Dermis microvascular lymphatic vessel endothelial cell (primary cell): ENCODE measurements at regions not wholly inside any gene's neighbourhood (a gene's known extent, or its start where the extent isn't known, plus 50 kb on each side); places are given as distances from the start of the nearest gene placed in this dataset.

Experiments used
- DNase-seq, 2 donors: peaks; one replicate each; pipeline versions ENCODE4 v3.0.0 to v3.0.0-alpha.2; 2010; ENCODE audit warnings: low read depth in 2 of 2

- no peak for DNase-seq
Measured at GRCh38 chr2:238985041-238985729, 137.3 kb downstream of the TWIST2 start.

GRCh38 chr2:238985931-238986446 is 138.1 kb downstream of the TWIST2 start:
- DNase-seq = no peak

DNA sequence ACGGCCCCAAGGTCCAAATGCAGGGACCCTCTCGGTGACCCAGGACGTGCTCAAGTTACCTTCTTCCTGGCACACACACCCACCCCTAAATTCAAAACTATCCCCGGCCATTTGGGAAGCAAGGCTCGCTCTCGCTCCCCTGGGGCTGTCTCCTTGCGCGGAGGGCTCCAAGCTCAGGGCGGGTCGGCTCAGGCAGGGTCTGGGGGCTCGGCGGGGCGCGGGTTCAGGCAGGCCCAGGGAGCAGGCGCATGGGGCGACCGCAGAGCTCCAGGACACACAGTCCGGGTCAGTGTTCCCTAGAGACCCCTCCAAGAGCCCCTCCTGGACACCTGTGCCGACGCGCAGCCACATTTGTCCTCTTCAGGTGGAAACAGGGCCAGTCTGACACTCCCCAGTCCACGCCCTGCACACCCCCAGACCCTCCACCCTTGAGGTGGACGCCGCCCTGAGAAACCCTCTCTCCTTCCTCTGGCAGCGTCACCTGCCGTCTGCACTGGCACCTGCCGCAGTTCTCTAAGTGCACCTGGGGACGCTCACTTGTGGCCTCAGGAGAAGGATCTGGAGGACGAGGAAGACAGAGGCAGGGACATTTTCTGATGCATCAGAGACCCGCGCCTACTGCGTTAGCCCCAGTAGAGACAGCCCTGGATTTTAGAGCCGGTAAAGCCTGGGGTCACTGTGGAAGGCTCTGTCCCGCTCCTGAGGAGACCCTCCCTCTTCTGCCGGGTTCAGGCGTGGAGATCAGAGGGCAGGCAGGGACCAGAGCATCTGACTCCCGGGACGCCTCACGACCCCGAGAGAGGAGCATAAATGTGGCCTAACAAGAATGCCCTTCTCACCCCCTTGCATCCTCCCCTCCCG is 138.8 kb downstream of the TWIST2 start:
- DNase-seq = no peak

GRCh38 chr2:238987352-238987981 is 139.6 kb downstream of the TWIST2 start:
- DNase-seq = no peak

DNA sequence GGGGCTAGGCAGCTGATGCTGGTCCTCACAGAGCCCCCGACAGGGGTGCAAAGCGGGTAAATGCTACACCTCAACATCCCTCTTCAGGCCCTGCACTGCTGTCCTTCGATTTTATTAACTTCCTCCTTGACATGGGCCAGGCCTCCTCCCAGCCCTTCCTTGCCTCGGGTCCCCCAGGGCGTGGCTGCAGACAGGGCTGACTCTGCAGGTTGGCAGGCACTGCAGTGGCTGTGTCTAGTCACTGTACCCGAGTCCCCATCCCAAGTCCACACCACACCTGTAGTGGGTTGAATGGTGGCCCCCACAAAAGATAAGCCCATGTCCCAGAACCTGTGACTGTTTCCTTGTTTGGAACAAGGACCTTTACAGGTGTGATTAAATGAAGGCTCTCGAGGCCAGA is 140.2 kb downstream of the TWIST2 start:
- DNase-seq = no peak

GRCh38 chr2:238988752-238989151 is 140.9 kb downstream of the TWIST2 start:
- no peak for DNase-seq

- DNase-seq = no peak
Measured at GRCh38 chr2:238989484-238989883, 141.6 kb downstream of the TWIST2 start.

- no peak for DNase-seq
Measured at GRCh38 chr2:238994432-238994831, 146.5 kb downstream of the TWIST2 start.

- DNase-seq = no peak
Measured at GRCh38 chr2:238994876-238995275, 147.0 kb downstream of the TWIST2 start.

DNA sequence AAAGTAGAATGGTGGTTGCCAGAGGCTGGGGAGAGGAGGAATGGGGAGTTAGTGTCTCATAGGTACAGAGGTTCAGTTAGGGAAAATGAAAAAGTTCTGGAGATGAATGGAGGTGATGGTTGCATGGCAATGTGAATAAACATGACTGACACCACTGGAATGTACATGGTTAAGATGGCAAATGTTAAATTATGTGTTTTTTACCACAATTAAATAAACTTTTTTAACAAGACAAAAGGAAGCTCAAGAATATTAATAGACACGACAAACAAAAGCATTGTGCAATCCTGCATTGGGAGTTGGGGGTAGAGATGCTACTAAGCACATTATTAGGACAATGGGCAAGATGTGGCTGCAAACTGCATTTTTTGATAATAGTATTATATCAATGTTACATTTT is 147.7 kb downstream of the TWIST2 start:
- DNase-seq = no peak

DNA sequence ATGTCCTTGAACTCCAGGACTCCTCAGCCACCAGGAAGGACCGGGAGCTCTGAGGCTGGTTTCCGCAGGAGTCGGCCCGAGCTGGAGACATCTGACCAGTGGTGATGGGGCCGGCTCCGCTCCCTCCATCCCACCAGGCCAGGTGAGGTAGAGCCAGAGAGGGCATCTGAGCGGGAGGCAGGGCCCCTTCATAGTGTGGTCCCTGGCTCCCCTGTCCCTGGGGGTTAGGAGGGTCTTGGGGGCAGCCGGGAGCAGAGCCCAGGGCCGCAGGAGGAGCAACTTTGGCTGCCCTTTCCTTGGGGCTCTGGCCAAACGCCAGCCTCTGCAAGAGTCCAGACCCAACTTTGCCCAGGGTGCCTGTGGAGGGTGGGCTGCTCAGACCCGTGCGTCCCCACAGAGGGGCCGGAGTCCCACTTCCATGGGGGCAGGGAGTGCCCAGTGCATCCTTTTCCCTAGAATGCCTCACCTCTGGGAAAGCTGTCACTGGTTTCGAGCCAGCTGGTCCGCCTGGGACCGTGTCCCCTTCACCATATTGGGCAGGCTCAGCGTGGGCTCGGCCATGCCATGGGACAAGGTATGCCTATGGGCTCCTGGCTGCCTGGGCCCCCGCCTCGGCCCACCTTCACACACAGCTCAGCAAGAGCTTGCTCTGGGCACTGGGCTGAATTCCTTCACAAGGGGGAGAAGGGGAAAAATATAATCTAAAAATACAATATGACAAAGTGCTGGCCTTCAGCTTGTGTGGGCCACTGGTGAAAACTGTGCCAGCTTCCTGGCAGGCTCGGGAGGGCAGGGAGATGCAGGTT is 148.6 kb downstream of the TWIST2 start:
- DNase-seq = no peak

DNA sequence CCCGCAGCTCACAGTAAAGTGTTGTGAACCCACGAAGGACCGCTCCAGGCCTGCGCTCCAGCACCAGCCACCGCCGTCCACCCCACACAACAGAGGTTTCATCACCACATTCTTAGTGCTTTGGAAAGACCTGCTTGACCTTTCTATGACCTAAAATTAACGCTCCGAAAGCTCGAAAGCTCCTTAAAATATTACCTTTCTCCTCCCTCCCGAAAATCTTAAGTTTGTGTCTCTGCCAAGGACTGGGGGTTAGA is 149.2 kb downstream of the TWIST2 start:
- no peak for DNase-seq

DNA sequence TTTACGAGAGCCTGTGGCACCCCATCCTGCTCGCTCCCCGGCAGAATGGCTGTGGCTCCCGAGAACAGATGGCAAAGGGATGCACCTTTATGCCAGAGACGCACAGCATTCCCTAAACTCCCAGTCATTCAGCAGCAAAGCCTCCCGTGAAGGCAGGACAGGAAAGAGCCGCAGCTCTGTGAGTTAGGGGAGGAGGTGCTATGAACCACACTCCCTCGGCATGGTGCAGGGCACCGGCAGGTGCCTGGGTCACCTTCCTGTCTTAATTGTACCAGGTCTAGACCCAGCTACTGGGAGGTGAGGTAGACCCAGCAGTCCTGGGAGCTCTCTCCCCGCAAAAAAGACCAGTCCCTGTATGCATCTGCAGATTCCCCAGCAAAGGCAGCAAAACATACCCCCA is 149.8 kb downstream of the TWIST2 start:
- DNase-seq = no peak
